Upper lobe of left lung (tissue), 4 donors: ENCODE measurements at regions not wholly inside any gene's neighbourhood (a gene's known extent, or its start where the extent isn't known, plus 50 kb on each side); places are given as distances from the start of the nearest gene placed in this dataset.

ENCODE experiments used
- POLR2AphosphoS5 ChIP-seq, 2 donors: sonication (generic); formaldehyde crosslinking; IDR thresholded peaks; one replicate each; pipeline ENCODE4 v1.5.1; 2017; ENCODE audit warnings: antibody characterized with exemption in 2 of 2
- TF ChIP-seq, protein P1 (sequence below), 6 experiments: fragments of 450-650 bp in 4 of 6; fragments of 200-600 bp in 2 of 6; sonication (generic) in 2 of 6; IDR thresholded peaks; one replicate each; pipeline ENCODE4 v1.5.1; 2016 to 2019; ENCODE audit warnings: antibody characterized with exemption in 6 of 6

DNA sequence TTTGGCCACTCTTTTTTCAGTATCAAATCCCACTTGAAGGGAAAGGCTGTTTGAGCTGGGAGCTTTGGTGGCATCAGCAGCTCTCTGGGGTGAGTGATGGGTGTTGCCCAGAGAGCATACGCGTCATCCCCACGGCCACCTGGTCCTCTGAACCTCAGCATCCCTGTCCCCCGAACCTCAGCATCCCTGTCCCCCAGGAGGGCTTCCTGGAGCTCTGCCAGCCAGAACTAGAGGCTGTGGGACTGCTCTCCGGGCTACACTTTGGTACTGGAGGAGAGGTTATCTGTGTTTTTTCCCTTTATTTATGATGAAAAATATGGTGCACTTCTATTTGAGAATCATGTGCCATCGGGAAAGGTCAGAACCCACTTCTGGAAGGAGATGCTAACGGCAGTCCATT lies 131.5 kb upstream of the RTL1 start:
- TF ChIP-seq, protein P1, sequence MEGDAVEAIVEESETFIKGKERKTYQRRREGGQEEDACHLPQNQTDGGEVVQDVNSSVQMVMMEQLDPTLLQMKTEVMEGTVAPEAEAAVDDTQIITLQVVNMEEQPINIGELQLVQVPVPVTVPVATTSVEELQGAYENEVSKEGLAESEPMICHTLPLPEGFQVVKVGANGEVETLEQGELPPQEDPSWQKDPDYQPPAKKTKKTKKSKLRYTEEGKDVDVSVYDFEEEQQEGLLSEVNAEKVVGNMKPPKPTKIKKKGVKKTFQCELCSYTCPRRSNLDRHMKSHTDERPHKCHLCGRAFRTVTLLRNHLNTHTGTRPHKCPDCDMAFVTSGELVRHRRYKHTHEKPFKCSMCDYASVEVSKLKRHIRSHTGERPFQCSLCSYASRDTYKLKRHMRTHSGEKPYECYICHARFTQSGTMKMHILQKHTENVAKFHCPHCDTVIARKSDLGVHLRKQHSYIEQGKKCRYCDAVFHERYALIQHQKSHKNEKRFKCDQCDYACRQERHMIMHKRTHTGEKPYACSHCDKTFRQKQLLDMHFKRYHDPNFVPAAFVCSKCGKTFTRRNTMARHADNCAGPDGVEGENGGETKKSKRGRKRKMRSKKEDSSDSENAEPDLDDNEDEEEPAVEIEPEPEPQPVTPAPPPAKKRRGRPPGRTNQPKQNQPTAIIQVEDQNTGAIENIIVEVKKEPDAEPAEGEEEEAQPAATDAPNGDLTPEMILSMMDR (IDR thresholded peaks at IDR 0.05): no peak
- no peak for TF ChIP-seq POLR2AphosphoS5 (IDR thresholded peaks at IDR 0.05)
